Stimulated activated CD4-positive, alpha-beta T cell treated with anti-CD3 and anti-CD28 coated beads, Interleukin-15, amount 100 ng/mL, for 24 hours (primary cell): ENCODE measurements at regions not wholly inside any gene's neighbourhood (a gene's known extent, or its start where the extent isn't known, plus 50 kb on each side); places are given as distances from the start of the nearest gene placed in this dataset.

ENCODE experiments used
- DNase-seq: peaks from one replicate; pipeline ENCODE4 v3.0.0-alpha.2; 2020

GRCh38 chr3:182235504-182235903, 523.8 kb downstream of the SOX2 start:
- no peak for DNase-seq

GRCh38 chr3:182238126-182238525, 526.4 kb downstream of the SOX2 start:
- DNase-seq = no peak

GRCh38 chr3:182239316-182239715, 527.6 kb downstream of the SOX2 start:
- DNase-seq = no peak

- no peak for DNase-seq
Observed at GRCh38 chr3:182240474-182240873, 528.7 kb downstream of the SOX2 start.

- no peak for DNase-seq
Observed at GRCh38 chr3:182241196-182241765, 529.6 kb downstream of the SOX2 start.

GRCh38 chr3:182241766-182242488, 530.2 kb downstream of the SOX2 start:
- no peak for DNase-seq

- no peak for DNase-seq
Observed at GRCh38 chr3:182242489-182242942, 530.8 kb downstream of the SOX2 start.

- no peak for DNase-seq
Observed at GRCh38 chr3:182243625-182244024, 531.9 kb downstream of the SOX2 start.

GRCh38 chr3:182244222-182244971, 532.7 kb downstream of the SOX2 start:
- DNase-seq = no peak

- no peak for DNase-seq
Observed at GRCh38 chr3:182245059-182245458, 533.3 kb downstream of the SOX2 start.

- DNase-seq = no peak
Observed at GRCh38 chr3:182246870-182247269, 535.1 kb downstream of the SOX2 start.

- no peak for DNase-seq
Observed at GRCh38 chr3:182248349-182248880, 536.7 kb downstream of the SOX2 start.

- no peak for DNase-seq
Observed at GRCh38 chr3:182252802-182253201, 540.5 kb upstream of the ATP11B start.

GRCh38 chr3:182255158-182255557, 538.1 kb upstream of the ATP11B start:
- no peak for DNase-seq

- DNase-seq = no peak
Observed at GRCh38 chr3:182257361-182257760, 535.9 kb upstream of the ATP11B start.

GRCh38 chr3:182258538-182259177, 534.6 kb upstream of the ATP11B start:
- DNase-seq = no peak

- no peak for DNase-seq
Observed at GRCh38 chr3:182259579-182259978, 533.7 kb upstream of the ATP11B start.

- DNase-seq = no peak
Observed at GRCh38 chr3:182261041-182261440, 532.3 kb upstream of the ATP11B start.

- DNase-seq = no peak
Observed at GRCh38 chr3:182268711-182269110, 524.6 kb upstream of the ATP11B start.

GRCh38 chr3:182276512-182276911, 516.8 kb upstream of the ATP11B start:
- DNase-seq = no peak

- no peak for DNase-seq
Observed at GRCh38 chr3:182284793-182285192, 508.5 kb upstream of the ATP11B start.

GRCh38 chr3:182292591-182292990, 500.7 kb upstream of the ATP11B start:
- DNase-seq = no peak

- no peak for DNase-seq
Observed at GRCh38 chr3:182294256-182294655, 499.0 kb upstream of the ATP11B start.
